H1 (cell line): ENCODE measurements at regions not wholly inside any gene's neighbourhood (a gene's known extent, or its start where the extent isn't known, plus 50 kb on each side); places are given as distances from the start of the nearest gene placed in this dataset.

ENCODE experiments used
- CTCF ChIA-PET: fragments of 300-600 bp; sonication (Branson Sonifier 250); formaldehyde crosslinking; loops from one replicate; lab custom pipeline; 2021; ENCODE audit not compliant: partially characterized antibody; lab: Charles Lee
- POLR2A ChIA-PET: fragments of 300-600 bp; sonication (Branson Sonifier 250); formaldehyde crosslinking; loops from one replicate; lab custom pipeline; 2021; ENCODE audit warnings: inconsistent platforms; ENCODE audit not compliant: partially characterized antibody; lab: Charles Lee
- DNase-seq, 2 experiments: peaks; one replicate each; pipeline versions ENCODE4 v3.0.0 to v3.0.0-alpha.2; 2010 to 2022; ENCODE audit warnings: low spot score in 2 of 2, low read depth in 1 of 2, mixed read lengths in 1 of 2
- FAIRE-seq: peaks from 2 replicates; lab custom pipeline; 2011; peaks lifted over from hg19 to GRCh38; lab: Jason Lieb, UNC
- H2AFZ ChIP-seq: 2 replicates; pipeline ENCODE4 v1.8.1; 2012; ENCODE audit warnings: low read length, inconsistent platforms
- H2AK5ac ChIP-seq: 2 replicates; pipeline ENCODE4 v1.6.1; 2013; ENCODE audit warnings: low read depth, low read length
- H2BK120ac ChIP-seq: replicated peaks from 2 replicates; pipeline ENCODE3; 2013; ENCODE audit warnings: low read depth, low read length, inconsistent platforms
- H2BK12ac ChIP-seq: 2 replicates; pipeline ENCODE4 v1.6.1; 2013; ENCODE audit warnings: low read depth, low read length
- H2BK15ac ChIP-seq: 2 replicates; pipeline ENCODE4 v1.6.1; 2013; ENCODE audit warnings: low read length
- H2BK20ac ChIP-seq: 2 replicates; pipeline ENCODE4 v1.6.1; 2013; ENCODE audit warnings: low read length
- H2BK5ac ChIP-seq: 2 replicates; pipeline ENCODE4 v1.6.1; 2013; ENCODE audit warnings: low read depth, low read length
- H3K14ac ChIP-seq: 2 replicates; pipeline ENCODE4 v1.6.1; 2013; ENCODE audit warnings: inconsistent platforms; ENCODE audit not compliant: insufficient read length
- H3K18ac ChIP-seq: 2 replicates; pipeline ENCODE4 v1.6.1; 2013; ENCODE audit warnings: low read length; ENCODE audit errors: extremely low read depth
- H3K23ac ChIP-seq: 2 replicates; pipeline ENCODE4 v1.6.1; 2013; ENCODE audit warnings: inconsistent platforms; ENCODE audit not compliant: insufficient read length
- H3K23me2 ChIP-seq: 2 replicates; pipeline ENCODE4 v1.6.1; 2013; ENCODE audit warnings: low read depth, low read length
- H3K27ac ChIP-seq: 2 replicates; pipeline ENCODE4 v1.6.1; 2011; ENCODE audit warnings: low read depth, low read length, inconsistent platforms
- H3K27me3 ChIP-seq, 4 experiments: replicated peaks in 1 of 4; 1 replicate in 1 of 4; 2 replicates in 3 of 4; pipeline versions ENCODE4 v1.6.1 to v1.8.1; 2011 to 2013; ENCODE audit warnings: low read length in 3 of 4, mild to moderate bottlenecking in 3 of 4, inconsistent platforms in 2 of 4, mixed read lengths in 2 of 4, moderate library complexity in 1 of 4; ENCODE audit not compliant: control insufficient read depth in 3 of 4, insufficient read depth in 3 of 4; ENCODE audit errors: extremely low read depth in 1 of 4
- H3K36me3 ChIP-seq, 4 experiments: 2 replicates each; pipeline versions ENCODE4 v1.6.1 to v1.8.1; 2011 to 2013; ENCODE audit warnings: mild to moderate bottlenecking in 4 of 4, low read length in 3 of 4, moderate library complexity in 2 of 4, control low read depth in 1 of 4, inconsistent platforms in 1 of 4; ENCODE audit not compliant: insufficient read depth in 4 of 4, control insufficient read depth in 2 of 4
- H3K4ac ChIP-seq: replicated peaks from 2 replicates; pipeline ENCODE3; 2013; ENCODE audit warnings: low read length, low read depth, mixed read lengths, inconsistent platforms; ENCODE audit not compliant: insufficient read length
- H3K4me1 ChIP-seq, 4 experiments: replicated peaks in 1 of 4; 1 replicate in 1 of 4; 2 replicates in 3 of 4; pipeline versions ENCODE4 v1.6.1 to v1.8.1; 2011 to 2013; ENCODE audit warnings: low read length in 3 of 4, inconsistent platforms in 2 of 4, mixed read lengths in 1 of 4; ENCODE audit not compliant: insufficient read depth in 4 of 4, control insufficient read depth in 3 of 4
- H3K4me2 ChIP-seq, 2 experiments: 2 replicates each; pipeline versions ENCODE4 v1.6.1 to v1.8.1; 2011 to 2013; ENCODE audit warnings: low read depth in 2 of 2, low read length in 2 of 2, control low read depth in 1 of 2, inconsistent platforms in 1 of 2, mild to moderate bottlenecking in 1 of 2; ENCODE audit not compliant: insufficient read depth in 1 of 2
- H3K4me3 ChIP-seq, 4 experiments: fragments of 200-600, 300-600 bp in 1 of 4; sonication (generic), shearing (Covaris generic), sonication (Bioruptor Twin) in 1 of 4; 2 replicates each; pipeline versions ENCODE4 v1.5.1 to v1.8.1; 2011 to 2016; ENCODE audit warnings: low read length in 4 of 4, low read depth in 3 of 4, control low read depth in 2 of 4, inconsistent platforms in 2 of 4, mild to moderate bottlenecking in 2 of 4, mixed read lengths in 1 of 4, moderate library complexity in 1 of 4; ENCODE audit not compliant: insufficient read depth in 2 of 4; ENCODE audit errors: extremely low read depth in 1 of 4
- H3K56ac ChIP-seq: replicated peaks from 2 replicates; pipeline ENCODE3; 2013; ENCODE audit warnings: low read depth, mild to moderate bottlenecking, mixed read lengths, low read length, inconsistent platforms; ENCODE audit not compliant: insufficient read length
- H3K79me1 ChIP-seq: 2 replicates; pipeline ENCODE4 v1.6.1; 2013; ENCODE audit warnings: low read depth, low read length, control low read depth
- H3K79me2 ChIP-seq, 2 experiments: 2 replicates each; pipeline versions ENCODE4 v1.6.1 to v1.8.1; 2012 to 2013; ENCODE audit warnings: low read length in 2 of 2, mild to moderate bottlenecking in 2 of 2, inconsistent platforms in 1 of 2; ENCODE audit not compliant: insufficient read depth in 2 of 2, control insufficient read depth in 1 of 2
- H3K9ac ChIP-seq, 4 experiments: replicated peaks in 1 of 4; 1 replicate in 1 of 4; 2 replicates in 3 of 4; pipeline versions ENCODE4 v1.6.1 to v1.8.1; 2011 to 2013; ENCODE audit warnings: low read depth in 3 of 4, low read length in 3 of 4, control low read depth in 2 of 4, mild to moderate bottlenecking in 2 of 4, moderate library complexity in 2 of 4, inconsistent platforms in 1 of 4; ENCODE audit errors: extremely low read depth in 1 of 4
- H3K9me3 ChIP-seq, 2 experiments: 2 replicates each; pipeline versions ENCODE4 v1.6.1 to v1.8.1; 2012 to 2013; ENCODE audit warnings: mild to moderate bottlenecking in 2 of 2, moderate library complexity in 2 of 2, control low read depth in 1 of 2, inconsistent platforms in 1 of 2, low read depth in 1 of 2, low read length in 1 of 2, mixed read lengths in 1 of 2; ENCODE audit not compliant: insufficient read depth in 2 of 2
- H4K20me1 ChIP-seq, 2 experiments: replicated peaks in 1 of 2; 2 replicates each; pipeline versions ENCODE3 to v1.8.1; 2011 to 2013; ENCODE audit warnings: inconsistent platforms in 2 of 2, low read length in 2 of 2, mild to moderate bottlenecking in 1 of 2; ENCODE audit not compliant: insufficient read depth in 2 of 2, control insufficient read depth in 1 of 2
- H4K5ac ChIP-seq: 2 replicates; pipeline ENCODE4 v1.6.1; 2013; ENCODE audit warnings: low read length, low read depth, mixed read lengths, inconsistent platforms; ENCODE audit not compliant: insufficient read length
- H4K8ac ChIP-seq: 2 replicates; pipeline ENCODE4 v1.8.0; 2013; ENCODE audit warnings: mild to moderate bottlenecking, moderate library complexity, low read length, inconsistent platforms; ENCODE audit not compliant: insufficient read depth; ENCODE audit errors: extremely low read depth
- H4K91ac ChIP-seq: replicated peaks from 2 replicates; pipeline ENCODE3; 2013; ENCODE audit warnings: low read length, mixed read lengths, inconsistent platforms; ENCODE audit not compliant: insufficient read length
- ATF2 ChIP-seq: IDR thresholded peaks from 2 replicates; pipeline ENCODE4 v1.6.1; 2012; ENCODE audit warnings: low read length, inconsistent platforms
- RAD21 ChIP-seq, 2 experiments: IDR thresholded peaks in 1 of 2; conservative IDR thresholded peaks in 1 of 2; 2 replicates each; pipeline ENCODE4 v1.6.1; 2011; ENCODE audit warnings: low read depth in 2 of 2, low read length in 2 of 2, improper control_type of control experiment in 1 of 2, inconsistent platforms in 1 of 2, mild to moderate bottlenecking in 1 of 2, moderate library complexity in 1 of 2
- WGBS, 2 experiments: shearing (Covaris generic) in 1 of 2; methylation state at CpG; one replicate each; pipeline versions ENCODE4 v1.1.6 to v1.1.7; 2013 to 2015; ENCODE audit warnings: low lambda C conversion rate in 2 of 2, mixed read lengths in 2 of 2, inconsistent platforms in 1 of 2, low coverage in 1 of 2, missing lambda C conversion rate in 1 of 2; ENCODE audit not compliant: insufficient replicate concordance in 2 of 2, insufficient coverage in 1 of 2, insufficient read length in 1 of 2; ENCODE audit errors: extremely low coverage in 1 of 2, missing lambda C conversion rate in 1 of 2; 5-methylcytosine and 5-hydroxymethylcytosine counted together
- TF ChIP-seq, protein P1 (sequence below), 3 experiments: IDR thresholded peaks; 1 replicate in 2 of 3; 2 replicates in 1 of 3; pipeline versions ENCODE4 v1.5.1 to v1.6.1; 2011; ENCODE audit warnings: low read length in 3 of 3, mild to moderate bottlenecking in 3 of 3, inconsistent platforms in 2 of 3, low read depth in 1 of 3, moderate library complexity in 1 of 3; ENCODE audit not compliant: insufficient read depth in 1 of 3; ENCODE audit errors: control extremely low read depth in 1 of 3

- 0 out of 2 replicates have a peak, but pooled peaks cover 2% of the 10 kb centered on the region for H3K79me1 ChIP-seq
- H2AFZ ChIP-seq = no peak overlapping the region
- no peak overlapping the region for H3K14ac ChIP-seq
- no peak for DNase-seq
- no peaks in the 10 kb centered on the region for H3K36me3 ChIP-seq
- H3K18ac ChIP-seq = no peak overlapping the region
- H4K20me1 ChIP-seq = no peaks in the 10 kb centered on the region
- 90% methylated on average over 27 of the region's 33 CpGs; no CpG with 5 or more reads in 1 of the 2 experiments for WGBS, 2 experiments
- H4K8ac ChIP-seq = 0 out of 2 replicates have a peak overlapping the region, but pooled peaks have one; percentile 31
- H2BK15ac ChIP-seq = no peak overlapping the region
- H3K23me2 ChIP-seq = no peaks in the 10 kb centered on the region
- H2AK5ac ChIP-seq = no peak overlapping the region
- POLR2A ChIA-PET = no interaction called here
- no peaks in the 10 kb centered on the region for H3K79me2 ChIP-seq
- no peak overlapping the region for H2BK120ac ChIP-seq
- no peak overlapping the region for H3K4me3 ChIP-seq
- H3K9ac ChIP-seq = no peak overlapping the region
- no peaks in the 10 kb centered on the region for H3K9me3 ChIP-seq
- TF ChIP-seq, protein P1, sequence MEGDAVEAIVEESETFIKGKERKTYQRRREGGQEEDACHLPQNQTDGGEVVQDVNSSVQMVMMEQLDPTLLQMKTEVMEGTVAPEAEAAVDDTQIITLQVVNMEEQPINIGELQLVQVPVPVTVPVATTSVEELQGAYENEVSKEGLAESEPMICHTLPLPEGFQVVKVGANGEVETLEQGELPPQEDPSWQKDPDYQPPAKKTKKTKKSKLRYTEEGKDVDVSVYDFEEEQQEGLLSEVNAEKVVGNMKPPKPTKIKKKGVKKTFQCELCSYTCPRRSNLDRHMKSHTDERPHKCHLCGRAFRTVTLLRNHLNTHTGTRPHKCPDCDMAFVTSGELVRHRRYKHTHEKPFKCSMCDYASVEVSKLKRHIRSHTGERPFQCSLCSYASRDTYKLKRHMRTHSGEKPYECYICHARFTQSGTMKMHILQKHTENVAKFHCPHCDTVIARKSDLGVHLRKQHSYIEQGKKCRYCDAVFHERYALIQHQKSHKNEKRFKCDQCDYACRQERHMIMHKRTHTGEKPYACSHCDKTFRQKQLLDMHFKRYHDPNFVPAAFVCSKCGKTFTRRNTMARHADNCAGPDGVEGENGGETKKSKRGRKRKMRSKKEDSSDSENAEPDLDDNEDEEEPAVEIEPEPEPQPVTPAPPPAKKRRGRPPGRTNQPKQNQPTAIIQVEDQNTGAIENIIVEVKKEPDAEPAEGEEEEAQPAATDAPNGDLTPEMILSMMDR (IDR thresholded peaks at IDR 0.05; ENCODE audit: control extremely low read depth in 1 of 3, insufficient read depth in 1 of 3, low read depth in 1 of 3, low read length in 3 of 3) = peak in 2 of 3 experiments; percentile 1 to 27; a peak in 2 of 4 replicates
- TF ChIP-seq RAD21 (IDR thresholded peaks at IDR 0.05 in 1 of 2, conservative IDR thresholded peaks at IDR 0.05 in 1 of 2; ENCODE audit: low read depth in 2 of 2, low read length in 2 of 2) = peak; percentile 34 to 46
- TF ChIP-seq ATF2 = no peak
- TF ChIP-seq, all 59 proteins: peak for 2
- CTCF ChIA-PET = interaction anchor here (0.6 to 3.0 kb wide), 9 partner anchors 12 to 153 kb away, joined by 3 to 12 read pairs (median 4); no protein-coding TSS in a partner anchor
- no peaks in the 10 kb centered on the region for H3K27me3 ChIP-seq
- no peak overlapping the region for H2BK5ac ChIP-seq
- no peak overlapping the region for H3K56ac ChIP-seq
- no peak overlapping the region for H4K91ac ChIP-seq
- H2BK12ac ChIP-seq = no peak overlapping the region
- no peak overlapping the region for H3K4me2 ChIP-seq
- H4K5ac ChIP-seq = no peak overlapping the region
- H3K27ac ChIP-seq = no peak overlapping the region
- H3K23ac ChIP-seq = no peak overlapping the region
- H2BK20ac ChIP-seq = no peak overlapping the region
- no peak for FAIRE-seq
- no peaks in the 10 kb centered on the region for H3K4me1 ChIP-seq
- H3K4ac ChIP-seq = no peak overlapping the region
Measured at GRCh38 chr6:166836785-166837718, 119.3 kb downstream of the RNASET2 start.
